WTC11 (cell line): ENCODE measurements at regions not wholly inside any gene's neighbourhood (a gene's known extent, or its start where the extent isn't known, plus 50 kb on each side); places are given as distances from the start of the nearest gene placed in this dataset.

Experiments
- ATAC-seq: fragments of 200-7000 bp; cut with Tn5 transposase; 2 replicates; pipeline ENCODE4 v1.10.0; 2021; ENCODE audit warnings: mild to moderate bottlenecking, moderate library complexity
- CTCF ChIA-PET: fragments of 300-600 bp; sonication (Branson Sonifier 250); formaldehyde crosslinking; loops from one replicate; lab custom pipeline; 2021; ENCODE audit warnings: antibody characterized with exemption; lab: Charles Lee
- POLR2A ChIA-PET: fragments of 350-600 bp; sonication (Branson Sonifier 250); formaldehyde crosslinking; loops from one replicate; lab custom pipeline; 2021; ENCODE audit warnings: antibody characterized with exemption; lab: Charles Lee
- DNase-seq: peaks from one replicate; pipeline ENCODE4 v3.0.0; 2021; ENCODE audit warnings: low spot score
- H3K27ac Mint-ChIP-seq: 2 replicates; pipeline ENCODE4 v1.8.0; 2021; ENCODE audit warnings: mixed read lengths
- H3K27me3 Mint-ChIP-seq: 2 replicates; pipeline ENCODE4 v1.8.0; 2021; ENCODE audit warnings: low read depth, mild to moderate bottlenecking, moderate library complexity, mixed read lengths
- H3K36me3 Mint-ChIP-seq: 2 replicates; pipeline ENCODE4 v1.8.0; 2021; ENCODE audit warnings: mixed read lengths
- H3K4me1 Mint-ChIP-seq: 2 replicates; pipeline ENCODE4 v1.8.0; 2022; ENCODE audit warnings: mixed read lengths
- H3K4me3 Mint-ChIP-seq: 2 replicates; pipeline ENCODE4 v1.8.0; 2021; ENCODE audit warnings: mild to moderate bottlenecking, moderate library complexity, mixed read lengths
- H3K9me3 Mint-ChIP-seq: 2 replicates; pipeline ENCODE4 v1.8.0; 2021; ENCODE audit warnings: mixed read lengths
- CBFB ChIP-seq: sonication (generic); formaldehyde crosslinking; IDR thresholded peaks from 2 replicates; pipeline ENCODE4 v1.8.1; 2022; ENCODE audit warnings: mild to moderate bottlenecking, low read depth, missing genetic modification reagents
- ELF4 ChIP-seq: sonication (generic); formaldehyde crosslinking; IDR thresholded peaks from 2 replicates; pipeline ENCODE4 v1.8.1; 2022; ENCODE audit warnings: low read depth, mild to moderate bottlenecking, moderate library complexity, missing genetic modification reagents
- ESRRA ChIP-seq: sonication (generic); formaldehyde crosslinking; IDR thresholded peaks from 2 replicates; pipeline ENCODE4 v1.8.1; 2022; ENCODE audit warnings: mild to moderate bottlenecking, missing genetic modification reagents, borderline replicate concordance
- FOXJ3 ChIP-seq: sonication (generic); formaldehyde crosslinking; IDR thresholded peaks from 2 replicates; pipeline ENCODE4 v1.9.0; 2021; ENCODE audit warnings: missing genetic modification reagents, mild to moderate bottlenecking, borderline replicate concordance
- GABPB1 ChIP-seq: sonication (generic); formaldehyde crosslinking; IDR thresholded peaks from 2 replicates; pipeline ENCODE4 v1.8.1; 2023; ENCODE audit warnings: mild to moderate bottlenecking, missing genetic modification reagents
- HMGA2 ChIP-seq: fragments of 250-450 bp; sonication (Bioruptor Pico); IDR thresholded peaks from 2 replicates; pipeline ENCODE4 v1.4.0; 2021; ENCODE audit warnings: mild to moderate bottlenecking, moderate library complexity
- HMGXB4 ChIP-seq: sonication (generic); formaldehyde crosslinking; IDR thresholded peaks from 2 replicates; pipeline ENCODE4 v1.8.1; 2023; ENCODE audit warnings: mild to moderate bottlenecking, moderate library complexity, missing genetic modification reagents
- JAZF1 ChIP-seq: fragments of 250-450 bp; sonication (Bioruptor Pico); IDR thresholded peaks from 2 replicates; pipeline ENCODE4 v1.9.0; 2021; ENCODE audit warnings: moderate library complexity, mild to moderate bottlenecking, inconsistent platforms
- JUN ChIP-seq: sonication (generic); formaldehyde crosslinking; IDR thresholded peaks from 2 replicates; pipeline ENCODE4 v1.8.0; 2023; ENCODE audit warnings: mild to moderate bottlenecking, missing genetic modification reagents
- OVOL2 ChIP-seq: fragments of 250-450 bp; sonication (Bioruptor Pico); IDR thresholded peaks from 2 replicates; pipeline ENCODE4 v1.9.0; 2021; ENCODE audit warnings: mild to moderate bottlenecking, borderline replicate concordance
- RORB ChIP-seq: fragments of 250-450 bp; sonication (Bioruptor Pico); IDR thresholded peaks from 2 replicates; pipeline ENCODE4 v1.9.0; 2021; ENCODE audit warnings: mild to moderate bottlenecking
- SOX15 ChIP-seq: fragments of 250-450 bp; sonication (Bioruptor Pico); IDR thresholded peaks from 2 replicates; pipeline ENCODE4 v1.9.0; 2021; ENCODE audit warnings: mild to moderate bottlenecking
- TCF7 ChIP-seq: sonication (generic); formaldehyde crosslinking; IDR thresholded peaks from 2 replicates; pipeline ENCODE4 v1.8.0; 2022; ENCODE audit warnings: mild to moderate bottlenecking, low read depth, missing genetic modification reagents, moderate library complexity
- ZBTB21 ChIP-seq: sonication (generic); formaldehyde crosslinking; IDR thresholded peaks from 2 replicates; pipeline ENCODE4 v1.8.1; 2023; ENCODE audit warnings: mild to moderate bottlenecking, missing genetic modification reagents, borderline replicate concordance
- ZNF263 ChIP-seq: sonication (generic); formaldehyde crosslinking; IDR thresholded peaks from 2 replicates; pipeline ENCODE4 v1.8.1; 2022; ENCODE audit warnings: low read depth, mild to moderate bottlenecking, moderate library complexity, missing genetic modification reagents
- ZNF317 ChIP-seq: sonication (generic); formaldehyde crosslinking; IDR thresholded peaks from 2 replicates; pipeline ENCODE4 v1.8.1; 2023; ENCODE audit warnings: low read depth, mild to moderate bottlenecking, moderate library complexity, missing genetic modification reagents, borderline replicate concordance
- ZNF423 ChIP-seq: fragments of 250-450 bp; sonication (Bioruptor Pico); IDR thresholded peaks from 2 replicates; pipeline ENCODE4 v2.1.2; 2022; ENCODE audit warnings: mild to moderate bottlenecking, moderate library complexity
- TF ChIP-seq, protein P1 (sequence below): fragments of 250-450 bp; sonication (Bioruptor Pico); IDR thresholded peaks from 2 replicates; pipeline ENCODE4 v1.9.0; 2021; ENCODE audit warnings: mild to moderate bottlenecking
- TF ChIP-seq, protein P2 (sequence below): sonication (generic); formaldehyde crosslinking; IDR thresholded peaks from 2 replicates; pipeline ENCODE4 v1.8.1; 2022; ENCODE audit warnings: mild to moderate bottlenecking, moderate library complexity, missing genetic modification reagents
- TF ChIP-seq, protein P3 (sequence below): sonication (generic); formaldehyde crosslinking; IDR thresholded peaks from 2 replicates; pipeline ENCODE4 v1.8.1; 2023; ENCODE audit warnings: mild to moderate bottlenecking, missing genetic modification reagents, borderline replicate concordance
- TF ChIP-seq, protein P4 (sequence below): fragments of 200-600 bp; IDR thresholded peaks from 2 replicates; pipeline ENCODE4 v1.8.0; 2022; ENCODE audit warnings: antibody characterized with exemption

- H3K4me1 Mint-ChIP-seq = 0 out of 2 replicates have a peak, but pooled peaks cover 3% of the 10 kb centered on the region
- TF ChIP-seq JUN (CRISPR knock-in tag) (no peak), GABPB1 (CRISPR knock-in tag) (no peak), SOX15 (no peak), ESRRA (CRISPR knock-in tag) (no peak), CBFB (CRISPR knock-in tag) (no peak), ELF4 (CRISPR knock-in tag) (no peak), FOXJ3 (no peak), RORB (CRISPR knock-in tag) (no peak), HMGA2 (CRISPR knock-in tag) (no peak), ZNF263 (CRISPR knock-in tag) (no peak), ZNF317 (CRISPR knock-in tag) (no peak), JAZF1 (CRISPR knock-in tag) (no peak)
- TF ChIP-seq, protein P1, sequence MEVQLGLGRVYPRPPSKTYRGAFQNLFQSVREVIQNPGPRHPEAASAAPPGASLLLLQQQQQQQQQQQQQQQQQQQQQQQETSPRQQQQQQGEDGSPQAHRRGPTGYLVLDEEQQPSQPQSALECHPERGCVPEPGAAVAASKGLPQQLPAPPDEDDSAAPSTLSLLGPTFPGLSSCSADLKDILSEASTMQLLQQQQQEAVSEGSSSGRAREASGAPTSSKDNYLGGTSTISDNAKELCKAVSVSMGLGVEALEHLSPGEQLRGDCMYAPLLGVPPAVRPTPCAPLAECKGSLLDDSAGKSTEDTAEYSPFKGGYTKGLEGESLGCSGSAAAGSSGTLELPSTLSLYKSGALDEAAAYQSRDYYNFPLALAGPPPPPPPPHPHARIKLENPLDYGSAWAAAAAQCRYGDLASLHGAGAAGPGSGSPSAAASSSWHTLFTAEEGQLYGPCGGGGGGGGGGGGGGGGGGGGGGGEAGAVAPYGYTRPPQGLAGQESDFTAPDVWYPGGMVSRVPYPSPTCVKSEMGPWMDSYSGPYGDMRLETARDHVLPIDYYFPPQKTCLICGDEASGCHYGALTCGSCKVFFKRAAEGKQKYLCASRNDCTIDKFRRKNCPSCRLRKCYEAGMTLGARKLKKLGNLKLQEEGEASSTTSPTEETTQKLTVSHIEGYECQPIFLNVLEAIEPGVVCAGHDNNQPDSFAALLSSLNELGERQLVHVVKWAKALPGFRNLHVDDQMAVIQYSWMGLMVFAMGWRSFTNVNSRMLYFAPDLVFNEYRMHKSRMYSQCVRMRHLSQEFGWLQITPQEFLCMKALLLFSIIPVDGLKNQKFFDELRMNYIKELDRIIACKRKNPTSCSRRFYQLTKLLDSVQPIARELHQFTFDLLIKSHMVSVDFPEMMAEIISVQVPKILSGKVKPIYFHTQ (CRISPR knock-in tag) = no peak
- TF ChIP-seq, protein P2, sequence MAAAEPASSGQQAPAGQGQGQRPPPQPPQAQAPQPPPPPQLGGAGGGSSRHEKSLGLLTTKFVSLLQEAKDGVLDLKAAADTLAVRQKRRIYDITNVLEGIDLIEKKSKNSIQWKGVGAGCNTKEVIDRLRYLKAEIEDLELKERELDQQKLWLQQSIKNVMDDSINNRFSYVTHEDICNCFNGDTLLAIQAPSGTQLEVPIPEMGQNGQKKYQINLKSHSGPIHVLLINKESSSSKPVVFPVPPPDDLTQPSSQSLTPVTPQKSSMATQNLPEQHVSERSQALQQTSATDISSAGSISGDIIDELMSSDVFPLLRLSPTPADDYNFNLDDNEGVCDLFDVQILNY (CRISPR knock-in tag) = no peak
- TF ChIP-seq, protein P3, sequence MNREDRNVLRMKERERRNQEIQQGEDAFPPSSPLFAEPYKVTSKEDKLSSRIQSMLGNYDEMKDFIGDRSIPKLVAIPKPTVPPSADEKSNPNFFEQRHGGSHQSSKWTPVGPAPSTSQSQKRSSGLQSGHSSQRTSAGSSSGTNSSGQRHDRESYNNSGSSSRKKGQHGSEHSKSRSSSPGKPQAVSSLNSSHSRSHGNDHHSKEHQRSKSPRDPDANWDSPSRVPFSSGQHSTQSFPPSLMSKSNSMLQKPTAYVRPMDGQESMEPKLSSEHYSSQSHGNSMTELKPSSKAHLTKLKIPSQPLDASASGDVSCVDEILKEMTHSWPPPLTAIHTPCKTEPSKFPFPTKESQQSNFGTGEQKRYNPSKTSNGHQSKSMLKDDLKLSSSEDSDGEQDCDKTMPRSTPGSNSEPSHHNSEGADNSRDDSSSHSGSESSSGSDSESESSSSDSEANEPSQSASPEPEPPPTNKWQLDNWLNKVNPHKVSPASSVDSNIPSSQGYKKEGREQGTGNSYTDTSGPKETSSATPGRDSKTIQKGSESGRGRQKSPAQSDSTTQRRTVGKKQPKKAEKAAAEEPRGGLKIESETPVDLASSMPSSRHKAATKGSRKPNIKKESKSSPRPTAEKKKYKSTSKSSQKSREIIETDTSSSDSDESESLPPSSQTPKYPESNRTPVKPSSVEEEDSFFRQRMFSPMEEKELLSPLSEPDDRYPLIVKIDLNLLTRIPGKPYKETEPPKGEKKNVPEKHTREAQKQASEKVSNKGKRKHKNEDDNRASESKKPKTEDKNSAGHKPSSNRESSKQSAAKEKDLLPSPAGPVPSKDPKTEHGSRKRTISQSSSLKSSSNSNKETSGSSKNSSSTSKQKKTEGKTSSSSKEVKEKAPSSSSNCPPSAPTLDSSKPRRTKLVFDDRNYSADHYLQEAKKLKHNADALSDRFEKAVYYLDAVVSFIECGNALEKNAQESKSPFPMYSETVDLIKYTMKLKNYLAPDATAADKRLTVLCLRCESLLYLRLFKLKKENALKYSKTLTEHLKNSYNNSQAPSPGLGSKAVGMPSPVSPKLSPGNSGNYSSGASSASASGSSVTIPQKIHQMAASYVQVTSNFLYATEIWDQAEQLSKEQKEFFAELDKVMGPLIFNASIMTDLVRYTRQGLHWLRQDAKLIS (CRISPR knock-in tag) = no peak
- TF ChIP-seq, protein P4, sequence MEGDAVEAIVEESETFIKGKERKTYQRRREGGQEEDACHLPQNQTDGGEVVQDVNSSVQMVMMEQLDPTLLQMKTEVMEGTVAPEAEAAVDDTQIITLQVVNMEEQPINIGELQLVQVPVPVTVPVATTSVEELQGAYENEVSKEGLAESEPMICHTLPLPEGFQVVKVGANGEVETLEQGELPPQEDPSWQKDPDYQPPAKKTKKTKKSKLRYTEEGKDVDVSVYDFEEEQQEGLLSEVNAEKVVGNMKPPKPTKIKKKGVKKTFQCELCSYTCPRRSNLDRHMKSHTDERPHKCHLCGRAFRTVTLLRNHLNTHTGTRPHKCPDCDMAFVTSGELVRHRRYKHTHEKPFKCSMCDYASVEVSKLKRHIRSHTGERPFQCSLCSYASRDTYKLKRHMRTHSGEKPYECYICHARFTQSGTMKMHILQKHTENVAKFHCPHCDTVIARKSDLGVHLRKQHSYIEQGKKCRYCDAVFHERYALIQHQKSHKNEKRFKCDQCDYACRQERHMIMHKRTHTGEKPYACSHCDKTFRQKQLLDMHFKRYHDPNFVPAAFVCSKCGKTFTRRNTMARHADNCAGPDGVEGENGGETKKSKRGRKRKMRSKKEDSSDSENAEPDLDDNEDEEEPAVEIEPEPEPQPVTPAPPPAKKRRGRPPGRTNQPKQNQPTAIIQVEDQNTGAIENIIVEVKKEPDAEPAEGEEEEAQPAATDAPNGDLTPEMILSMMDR = no peak
- TF ChIP-seq, all 79 proteins: peak for 0
- Mint-ChIP-seq H3K27me3 (peaks cover 9% of the 10 kb centered on the region; the same call in 1 of the 2 replicates), H3K9me3 (peaks cover 23% of the 10 kb centered on the region), H3K4me3 (no peak overlapping the region), H3K36me3 (0 out of 2 replicates have a peak, but pooled peaks cover 4% of the 10 kb centered on the region), H3K27ac (no peak overlapping the region)
- POLR2A ChIA-PET = no interaction called here
- ATAC-seq (no peak), DNase-seq (no peak)
- CTCF ChIA-PET = no interaction called here
These were observed 363.1 kb upstream of the EEF2KMT start for GRCh38 chr16:5460701-5461100.

GRCh38 chr16:5459863-5460262 lies 362.3 kb upstream of the EEF2KMT start:
- TF ChIP-seq TCF7 (CRISPR knock-in tag) (no peak), ZNF423 (CRISPR knock-in tag) (no peak), OVOL2 (CRISPR knock-in tag) (no peak), HMGXB4 (CRISPR knock-in tag) (no peak), ZBTB21 (no peak)
- H3K27ac Mint-ChIP-seq = no peak overlapping the region
- DNase-seq = no peak
- H3K4me3 Mint-ChIP-seq = no peak overlapping the region
- ChIA-PET CTCF (no interaction called here), POLR2A (no interaction called here)
- peaks cover 11% of the 10 kb centered on the region; the same call in 1 of the 2 replicates for H3K27me3 Mint-ChIP-seq
- H3K9me3 Mint-ChIP-seq = peaks cover 24% of the 10 kb centered on the region
- H3K4me1 Mint-ChIP-seq = 0 out of 2 replicates have a peak, but pooled peaks cover 3% of the 10 kb centered on the region
- no peak for ATAC-seq
- 0 out of 2 replicates have a peak, but pooled peaks cover 4% of the 10 kb centered on the region for H3K36me3 Mint-ChIP-seq
